ENCODE measurements at regions not wholly inside any gene's neighbourhood (a gene's known extent, or its start where the extent isn't known, plus 50 kb on each side); places are given as distances from the start of the nearest gene placed in this dataset.
A peak's percentile ranks its signal among the peaks of the same experiment; 100 is the strongest.
"Not testable (repeated sequence)": the region's sequence is repeated elsewhere in the genome, so short reads cannot be mapped to it uniquely, and the experiment has no call there.

- DNase-seq: no peak
These were observed 118.8 kb upstream of the CCND2 start for GRCh38 chr12:4154672-4155225.

GRCh38 chr12:4153343-4153892, 120.1 kb upstream of the CCND2 start:
- DNase-seq: peak; percentile 70

GRCh38 chr12:4152145-4152795, 121.3 kb upstream of the CCND2 start:
- no peak for DNase-seq

GRCh38 chr12:4151362-4152121, 122.0 kb upstream of the CCND2 start:
- no peak for DNase-seq

- DNase-seq: not testable (repeated sequence)
These were observed 123.2 kb upstream of the CCND2 start for GRCh38 chr12:4150355-4150754.

- peak; percentile 63 for DNase-seq
These were observed 125.0 kb upstream of the CCND2 start for GRCh38 chr12:4148418-4149056.

GRCh38 chr12:4147031-4147481, 126.5 kb upstream of the CCND2 start:
- no peak for DNase-seq

- DNase-seq: peak; percentile 51
These were observed 127.3 kb upstream of the CCND2 start for GRCh38 chr12:4145990-4146859.

- no peak for DNase-seq
These were observed 128.9 kb upstream of the CCND2 start for GRCh38 chr12:4144676-4145075.

GRCh38 chr12:4143896-4144295, 129.7 kb upstream of the CCND2 start:
- DNase-seq: no peak

GRCh38 chr12:4141348-4142270, 132.0 kb upstream of the CCND2 start:
- DNase-seq: no peak

- no peak for DNase-seq
These were observed 132.8 kb upstream of the CCND2 start for GRCh38 chr12:4140581-4141301.

- DNase-seq: no peak
These were observed 134.4 kb upstream of the CCND2 start for GRCh38 chr12:4139191-4139590.

GRCh38 chr12:4138532-4138931, 135.0 kb upstream of the CCND2 start:
- not testable (repeated sequence) for DNase-seq

- no peak for DNase-seq
These were observed 135.5 kb upstream of the CCND2 start for GRCh38 chr12:4138051-4138450.

GRCh38 chr12:4137441-4137840, 136.1 kb upstream of the CCND2 start:
- no peak for DNase-seq

- no peak for DNase-seq
These were observed 136.5 kb upstream of the CCND2 start for GRCh38 chr12:4137015-4137414.

- DNase-seq: no peak
These were observed 137.5 kb upstream of the CCND2 start for GRCh38 chr12:4135919-4136605.

GRCh38 chr12:4134448-4135263, 138.9 kb upstream of the CCND2 start:
- DNase-seq: no peak
